ENCODE measurements at regions not wholly inside any gene's neighbourhood (a gene's known extent, or its start where the extent isn't known, plus 50 kb on each side); places are given as distances from the start of the nearest gene placed in this dataset.

- DNase-seq (ENCODE audit: low read depth): no peak
Observed at GRCh38 chr10:129020651-129021330, 446.2 kb upstream of the MGMT start.

GRCh38 chr10:129021594-129022304 is 445.3 kb upstream of the MGMT start:
- DNase-seq (ENCODE audit: low read depth): no peak

GRCh38 chr10:129023082-129023481 is 444.0 kb upstream of the MGMT start:
- no peak for DNase-seq (ENCODE audit: low read depth)

GRCh38 chr10:129024046-129024445 is 443.0 kb upstream of the MGMT start:
- no peak for DNase-seq (ENCODE audit: low read depth)

GRCh38 chr10:129025787-129026186 is 441.3 kb upstream of the MGMT start:
- no peak for DNase-seq (ENCODE audit: low read depth)

- no peak for DNase-seq (ENCODE audit: low read depth)
Observed at GRCh38 chr10:129027906-129028305, 439.1 kb upstream of the MGMT start.

- no peak for DNase-seq (ENCODE audit: low read depth)
Observed at GRCh38 chr10:129028451-129028850, 438.6 kb upstream of the MGMT start.

GRCh38 chr10:129029051-129029450 is 438.0 kb upstream of the MGMT start:
- DNase-seq (ENCODE audit: low read depth): no peak

GRCh38 chr10:129029851-129030602 is 437.0 kb upstream of the MGMT start:
- no peak for DNase-seq (ENCODE audit: low read depth)

GRCh38 chr10:129030603-129030895 is 436.5 kb upstream of the MGMT start:
- DNase-seq (ENCODE audit: low read depth): no peak

GRCh38 chr10:129030996-129031843 is 435.8 kb upstream of the MGMT start:
- DNase-seq (ENCODE audit: low read depth): peak; percentile 22

- no peak for DNase-seq (ENCODE audit: low read depth)
Observed at GRCh38 chr10:129031844-129032150, 435.2 kb upstream of the MGMT start.

GRCh38 chr10:129032372-129033313 is 434.4 kb upstream of the MGMT start:
- no peak for DNase-seq (ENCODE audit: low read depth)

GRCh38 chr10:129033340-129033739 is 433.7 kb upstream of the MGMT start:
- DNase-seq (ENCODE audit: low read depth): no peak

GRCh38 chr10:129033790-129034272 is 433.2 kb upstream of the MGMT start:
- DNase-seq (ENCODE audit: low read depth): no peak

GRCh38 chr10:129035052-129035827 is 431.8 kb upstream of the MGMT start:
- no peak for DNase-seq (ENCODE audit: low read depth)

GRCh38 chr10:129038522-129038921 is 428.5 kb upstream of the MGMT start:
- DNase-seq (ENCODE audit: low read depth): peak; percentile 25

GRCh38 chr10:129039406-129040370 is 427.4 kb upstream of the MGMT start:
- DNase-seq (ENCODE audit: low read depth): no peak

GRCh38 chr10:129040377-129040776 is 426.7 kb upstream of the MGMT start:
- no peak for DNase-seq (ENCODE audit: low read depth)

All from stromal cell of bone marrow (primary cell).